Fibroblast of skin of left biceps (primary cell): ENCODE measurements at regions not wholly inside any gene's neighbourhood (a gene's known extent, or its start where the extent isn't known, plus 50 kb on each side); places are given as distances from the start of the nearest gene placed in this dataset.
"Not testable (repeated sequence)": the region's sequence is repeated elsewhere in the genome, so short reads cannot be mapped to it uniquely, and the experiment has no call there.

Source experiments
- DNase-seq, 2 experiments: peaks; one replicate each; pipeline ENCODE4 v3.0.0-alpha.2; 2013; ENCODE audit warnings: low read depth in 2 of 2

DNA sequence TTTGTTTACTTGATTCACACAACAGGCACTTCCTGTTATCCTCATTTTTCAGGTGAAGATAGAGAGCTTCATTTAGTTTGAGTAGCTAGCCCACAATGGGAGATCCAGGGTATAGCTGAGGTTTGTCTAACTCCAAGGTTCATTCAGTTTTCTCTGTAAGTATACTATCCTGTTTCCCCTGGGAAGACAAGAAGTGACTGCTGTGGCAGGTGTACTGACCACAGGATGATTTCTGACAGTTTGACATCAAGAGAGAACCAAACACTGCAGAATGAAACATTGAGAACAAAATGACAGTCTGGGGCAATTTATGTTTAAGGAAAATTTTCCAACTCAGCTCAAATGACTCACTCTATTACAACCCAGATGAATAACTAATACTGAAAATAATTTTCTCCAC lies 958.0 kb downstream of the STPG2 start:
- no peak for DNase-seq

DNA sequence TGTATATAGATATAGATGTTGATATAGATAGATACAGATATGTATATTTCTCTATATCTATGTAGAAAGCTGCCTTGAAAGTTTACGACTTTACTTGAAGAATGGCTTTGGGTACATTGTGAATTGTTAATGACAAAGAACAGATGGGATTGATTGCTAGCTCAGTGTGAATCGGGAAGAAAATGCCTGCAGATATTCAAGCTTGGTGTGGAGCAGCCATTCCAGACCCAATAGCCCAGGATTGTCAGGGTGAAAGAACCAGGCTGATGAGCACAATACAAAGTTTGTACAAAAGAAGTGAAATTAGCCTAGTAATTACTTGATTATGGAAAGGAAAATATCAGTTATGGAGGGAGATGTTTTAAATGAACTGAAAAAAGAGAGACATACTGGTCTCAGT lies 946.2 kb downstream of the STPG2 start:
- no peak for DNase-seq

GRCh38 chr4:97208749-97209148 lies 934.5 kb downstream of the STPG2 start:
- DNase-seq, result no peak

GRCh38 chr4:97215409-97215941 lies 927.8 kb downstream of the STPG2 start:
- no peak for DNase-seq

GRCh38 chr4:97216046-97216445 lies 927.2 kb downstream of the STPG2 start:
- no peak for DNase-seq

DNA sequence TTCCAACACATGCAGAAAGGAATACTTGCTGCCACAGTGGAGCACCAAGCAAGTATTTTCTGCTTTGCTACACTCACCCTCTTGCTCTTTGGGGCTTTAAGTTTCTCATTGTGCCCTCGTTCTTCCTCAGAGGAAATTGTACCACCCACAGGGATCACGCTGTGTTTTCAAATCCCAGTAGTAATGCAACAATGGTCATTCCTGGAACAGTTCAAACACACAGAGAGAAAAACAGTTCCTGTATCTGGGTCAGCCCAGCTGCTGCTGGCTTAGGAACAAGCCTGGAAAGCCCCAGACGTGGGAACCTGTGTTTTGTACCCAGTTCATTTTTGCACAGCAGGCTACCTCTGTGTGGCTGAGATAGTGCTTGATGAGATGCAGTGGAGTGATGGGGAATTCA lies 907.8 kb downstream of the STPG2 start:
- no peak for DNase-seq

- DNase-seq, result no peak
Measured at GRCh38 chr4:97238956-97239666, 904.2 kb downstream of the STPG2 start.

GRCh38 chr4:97239667-97239997 lies 903.6 kb downstream of the STPG2 start:
- DNase-seq, result no peak

- no peak for DNase-seq
Measured at GRCh38 chr4:97252615-97253154, 890.6 kb downstream of the STPG2 start.

DNA sequence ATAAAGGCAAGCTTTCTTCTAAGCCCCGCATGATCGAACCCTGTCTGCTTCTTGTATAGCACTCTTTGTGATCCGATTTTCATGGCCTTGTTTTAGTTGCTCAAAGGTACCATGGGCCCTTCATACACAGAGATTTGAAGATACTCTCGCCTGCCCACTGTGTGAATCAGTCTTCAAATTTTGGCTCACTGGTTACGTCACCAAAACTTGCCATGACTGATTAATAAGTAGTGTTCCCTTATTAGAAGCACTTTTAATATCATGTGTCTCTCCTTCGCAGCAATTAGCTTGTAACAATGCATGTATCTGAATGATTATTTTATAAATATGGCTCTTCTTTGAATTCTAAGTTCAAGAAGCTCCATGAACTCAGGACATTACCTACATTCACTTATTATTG lies 880.5 kb downstream of the STPG2 start:
- no peak for DNase-seq

DNA sequence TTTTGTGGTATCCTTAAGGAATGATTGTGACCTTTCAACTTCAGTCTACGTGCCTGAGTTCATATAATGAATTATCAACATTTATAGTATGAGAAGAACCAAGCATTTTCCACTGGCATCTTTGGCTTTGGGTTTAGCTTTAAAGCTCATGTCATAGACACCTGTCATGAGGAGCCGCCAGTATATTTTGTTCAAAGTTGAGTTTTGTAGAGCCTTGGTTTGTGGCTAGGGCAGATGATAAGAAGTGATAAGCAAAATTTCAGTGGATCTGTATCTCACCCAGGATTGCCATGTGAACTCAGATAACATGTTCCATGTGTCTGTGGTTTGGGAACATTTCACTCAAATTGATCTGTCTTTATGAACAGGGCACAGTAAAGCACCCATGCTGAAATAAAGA lies 873.2 kb downstream of the STPG2 start:
- DNase-seq, result no peak

- DNase-seq, result no peak
Measured at GRCh38 chr4:97279391-97279790, 863.9 kb downstream of the STPG2 start.

DNA sequence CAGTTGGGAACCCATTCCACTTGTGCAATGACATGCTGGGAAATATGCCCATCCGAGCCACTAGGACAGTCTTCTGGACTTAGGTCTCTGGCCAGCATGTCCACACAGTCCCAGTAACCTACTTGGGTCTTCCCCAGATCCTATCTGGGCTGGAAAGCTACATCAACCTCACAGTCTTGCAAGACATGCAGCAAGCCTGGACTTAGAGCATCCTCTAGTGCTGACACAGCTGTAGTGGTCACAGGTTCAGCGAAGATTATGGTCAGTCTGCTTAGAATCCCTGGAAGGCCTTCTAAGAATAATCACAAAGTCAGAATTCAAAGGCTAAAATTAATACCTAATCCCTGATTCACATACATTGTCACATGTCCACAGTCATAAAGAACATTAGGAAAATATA lies 842.7 kb downstream of the STPG2 start:
- DNase-seq, result no peak

DNA sequence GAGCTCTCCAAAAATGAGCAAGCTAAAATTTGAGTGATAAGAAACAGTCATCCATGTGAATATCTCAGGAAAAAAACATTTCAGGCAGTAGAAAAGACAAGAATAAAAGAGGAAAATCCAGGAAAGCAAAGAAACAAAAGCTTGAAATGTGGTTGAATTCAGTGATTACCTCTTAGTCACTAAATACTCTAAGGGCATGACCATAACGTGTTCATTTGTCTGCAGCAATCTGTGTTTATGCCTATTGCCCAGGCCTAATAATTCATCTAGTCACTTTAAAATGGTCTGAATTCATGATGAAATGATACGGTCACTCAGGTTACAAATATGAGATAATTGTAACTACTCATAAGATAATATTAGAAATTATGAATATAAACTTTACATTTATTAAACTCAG lies 837.9 kb downstream of the STPG2 start:
- no peak for DNase-seq

GRCh38 chr4:97309121-97309520 lies 834.2 kb downstream of the STPG2 start:
- no peak for DNase-seq

- no peak for DNase-seq
Measured at GRCh38 chr4:97317201-97317600, 826.1 kb downstream of the STPG2 start.

DNA sequence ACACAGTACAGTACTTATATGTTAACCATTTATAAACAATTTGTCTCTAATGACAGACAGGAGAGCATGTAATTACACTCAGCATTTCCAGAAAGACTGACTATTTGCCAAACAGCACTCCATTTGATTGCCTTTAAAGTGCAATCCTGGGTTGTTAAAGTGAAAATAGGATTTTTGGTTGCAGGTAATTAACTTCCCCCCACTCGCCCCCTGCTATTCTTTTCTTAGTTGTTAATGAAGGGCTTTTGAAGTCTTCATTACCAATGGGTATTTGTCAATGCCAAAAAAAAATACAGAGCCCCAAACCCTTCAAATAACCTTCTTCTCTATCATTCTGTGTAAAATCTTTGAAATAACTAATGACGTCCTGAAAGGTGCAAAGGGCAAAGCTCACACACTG lies 825.6 kb downstream of the STPG2 start:
- no peak for DNase-seq

GRCh38 chr4:97325751-97326150 lies 817.5 kb downstream of the STPG2 start:
- DNase-seq, result not testable (repeated sequence)

DNA sequence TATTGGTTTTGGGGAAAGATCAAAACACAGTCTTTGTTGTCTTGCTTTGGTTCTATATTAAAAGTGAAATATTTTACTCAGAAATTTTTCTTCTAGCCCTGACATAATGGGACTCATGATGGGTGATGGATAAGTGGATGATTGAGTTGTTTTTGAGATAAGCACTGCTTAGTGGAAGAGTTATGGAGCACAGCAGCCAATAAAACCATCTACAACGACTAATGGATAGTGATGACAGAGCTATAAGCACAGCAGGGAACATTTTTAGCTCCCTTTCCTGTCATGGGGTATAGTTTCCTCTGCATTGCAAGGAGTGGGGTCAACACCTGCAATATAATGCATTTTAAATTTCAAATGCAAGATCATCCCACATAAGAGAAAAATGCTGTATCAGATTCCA lies 812.4 kb downstream of the STPG2 start:
- no peak for DNase-seq

GRCh38 chr4:97334348-97334747 lies 808.9 kb downstream of the STPG2 start:
- no peak for DNase-seq

- no peak for DNase-seq
Measured at GRCh38 chr4:97349468-97350186, 793.6 kb downstream of the STPG2 start.

- no peak for DNase-seq
Measured at GRCh38 chr4:97353876-97354275, 789.4 kb downstream of the STPG2 start.

DNA sequence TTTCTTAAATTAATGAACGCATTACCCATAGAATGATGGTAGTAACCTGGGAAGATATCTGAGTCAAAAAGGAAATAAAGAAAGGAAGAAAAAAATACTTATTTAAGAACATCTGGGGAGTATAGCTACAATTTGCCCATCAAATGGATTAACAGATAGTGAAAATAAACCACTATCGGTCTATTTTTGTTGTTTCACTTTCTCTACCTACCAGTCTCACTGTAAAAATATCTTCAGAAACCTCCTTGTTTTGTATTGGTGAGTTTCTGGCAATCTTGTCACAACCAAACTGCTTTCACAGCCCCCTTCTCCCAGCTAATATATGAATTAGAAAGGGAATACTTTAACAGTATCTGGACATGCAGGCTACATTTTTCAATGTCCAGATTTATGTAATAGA lies 783.5 kb downstream of the STPG2 start:
- DNase-seq, result no peak
